HG03558 (cell line): ENCODE measurements at regions not wholly inside any gene's neighbourhood (a gene's known extent, or its start where the extent isn't known, plus 50 kb on each side); places are given as distances from the start of the nearest gene placed in this dataset.
"Not testable (repeated sequence)": the region's sequence is repeated elsewhere in the genome, so short reads cannot be mapped to it uniquely, and the experiment has no call there.

Experiments
- ATAC-seq: cut with Tn5 transposase; IDR thresholded peaks from one replicate; pipeline ENCODE4 v1.9.1; 2021; ENCODE audit warnings: moderate number of reproducible peaks; ENCODE audit not compliant: unreplicated experiment; ENCODE audit errors: extremely low read depth

- not testable (repeated sequence) for ATAC-seq
Measured at GRCh38 chr1:78203410-78203982, 157.7 kb downstream of the GIPC2 start.

GRCh38 chr1:78210175-78210574 lies 164.4 kb downstream of the GIPC2 start:
- ATAC-seq = no peak

- no peak for ATAC-seq
Measured at GRCh38 chr1:78211483-78212092, 165.8 kb downstream of the GIPC2 start.

- no peak for ATAC-seq
Measured at GRCh38 chr1:78214334-78214733, 168.6 kb downstream of the GIPC2 start.

GRCh38 chr1:78222225-78222959 lies 176.6 kb downstream of the GIPC2 start:
- no peak for ATAC-seq

- no peak for ATAC-seq
Measured at GRCh38 chr1:78222960-78223358, 177.2 kb downstream of the GIPC2 start.

GRCh38 chr1:78223417-78224215 lies 177.8 kb downstream of the GIPC2 start:
- no peak for ATAC-seq

GRCh38 chr1:78224246-78224785 lies 178.6 kb downstream of the GIPC2 start:
- ATAC-seq = no peak

- no peak for ATAC-seq
Measured at GRCh38 chr1:78224861-78225552, 179.2 kb downstream of the GIPC2 start.

GRCh38 chr1:78226784-78227183 lies 181.0 kb downstream of the GIPC2 start:
- no peak for ATAC-seq

GRCh38 chr1:78227705-78228635 lies 182.2 kb downstream of the GIPC2 start:
- no peak for ATAC-seq

- ATAC-seq = no peak
Measured at GRCh38 chr1:78229344-78229743, 183.6 kb downstream of the GIPC2 start.

- no peak for ATAC-seq
Measured at GRCh38 chr1:78231477-78231876, 185.7 kb downstream of the GIPC2 start.

- no peak for ATAC-seq
Measured at GRCh38 chr1:78231894-78232293, 186.1 kb downstream of the GIPC2 start.

- no peak for ATAC-seq
Measured at GRCh38 chr1:78232630-78233029, 186.9 kb downstream of the GIPC2 start.

- ATAC-seq = no peak
Measured at GRCh38 chr1:78234496-78234895, 188.7 kb downstream of the GIPC2 start.

- ATAC-seq = no peak
Measured at GRCh38 chr1:78236716-78237115, 190.9 kb downstream of the GIPC2 start.

- no peak for ATAC-seq
Measured at GRCh38 chr1:78237364-78237916, 191.7 kb downstream of the GIPC2 start.

GRCh38 chr1:78240191-78240590 lies 194.4 kb downstream of the GIPC2 start:
- ATAC-seq = no peak
